Mucosa of descending colon (tissue), 3 donors: ENCODE measurements at regions not wholly inside any gene's neighbourhood (a gene's known extent, or its start where the extent isn't known, plus 50 kb on each side); places are given as distances from the start of the nearest gene placed in this dataset.
"Not testable (repeated sequence)": the region's sequence is repeated elsewhere in the genome, so short reads cannot be mapped to it uniquely, and the experiment has no call there.

Experiments
- ATAC-seq: fragments of 200-7000 bp; cut with Tn5 transposase; one replicate; pipeline ENCODE4 v1.9.1; 2020; ENCODE audit warnings: mild to moderate bottlenecking, moderate library complexity
- DNase-seq, 3 donors: peaks; one replicate each; pipeline ENCODE4 v3.0.0-alpha.2; 2020
- H3K36me3 ChIP-seq: fragments of 200-600 bp; one replicate; pipeline ENCODE4 v1.8.0; 2021; ENCODE audit warnings: low read depth, mild to moderate bottlenecking
- H3K4me1 ChIP-seq: fragments of 200-600 bp; one replicate; pipeline ENCODE4 v1.8.0; 2021; ENCODE audit warnings: low read depth, mild to moderate bottlenecking
- H3K4me3 ChIP-seq: fragments of 200-600 bp; one replicate; pipeline ENCODE4 v1.8.0; 2021; ENCODE audit warnings: mild to moderate bottlenecking
- H3K9me3 ChIP-seq: fragments of 200-600 bp; one replicate; pipeline ENCODE4 v1.8.0; 2021; ENCODE audit warnings: mild to moderate bottlenecking
- intact Hi-C, 2 donors: fragments of 100-400 bp; cut with DNase I in 1 of 2; cut with micrococcal nuclease in 1 of 2; formaldehyde crosslinking; loops; one replicate each; pipeline versions ENCODE4 v1.11.0 to v1.11.1; 2022; cut with DNase I, micrococcal nuclease
- TF ChIP-seq, protein P1 (sequence below): fragments of 200-600 bp; IDR thresholded peaks from one replicate; pipeline ENCODE4 v1.8.0; 2022; ENCODE audit warnings: antibody characterized with exemption, mild to moderate bottlenecking
- donor health status: DM: no; HTN: no; CAD: no; lungs with moderate emphysema.
- donor health status: DM: no; HTN: no; CAD: no.
- donor health status: DM: no; HTN: yes; CAD: no.

DNA sequence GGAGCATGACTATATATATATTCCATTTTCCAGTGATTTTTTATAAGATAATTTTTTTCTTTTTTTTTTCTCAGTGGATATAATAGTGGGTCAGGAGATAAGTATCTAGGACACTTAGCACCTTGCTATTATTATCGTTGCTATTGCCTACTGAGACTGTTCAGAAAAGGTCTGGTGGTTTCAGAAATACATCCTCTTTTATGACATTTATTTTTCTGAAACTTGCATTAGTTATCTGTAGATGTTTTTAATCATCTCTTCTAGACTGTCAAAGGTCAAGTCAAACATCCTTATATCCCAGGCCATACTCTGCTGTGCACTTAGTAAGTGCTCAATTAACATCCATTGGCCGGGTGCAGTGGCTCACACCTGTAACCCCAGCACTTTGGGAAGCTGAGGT is 72.9 kb upstream of the MED14 start:
- ATAC-seq (no peak), DNase-seq (no peak)
- H3K4me1 ChIP-seq: no peaks in the 10 kb centered on the region
- no peaks in the 10 kb centered on the region for H3K9me3 ChIP-seq
- TF ChIP-seq, protein P1, sequence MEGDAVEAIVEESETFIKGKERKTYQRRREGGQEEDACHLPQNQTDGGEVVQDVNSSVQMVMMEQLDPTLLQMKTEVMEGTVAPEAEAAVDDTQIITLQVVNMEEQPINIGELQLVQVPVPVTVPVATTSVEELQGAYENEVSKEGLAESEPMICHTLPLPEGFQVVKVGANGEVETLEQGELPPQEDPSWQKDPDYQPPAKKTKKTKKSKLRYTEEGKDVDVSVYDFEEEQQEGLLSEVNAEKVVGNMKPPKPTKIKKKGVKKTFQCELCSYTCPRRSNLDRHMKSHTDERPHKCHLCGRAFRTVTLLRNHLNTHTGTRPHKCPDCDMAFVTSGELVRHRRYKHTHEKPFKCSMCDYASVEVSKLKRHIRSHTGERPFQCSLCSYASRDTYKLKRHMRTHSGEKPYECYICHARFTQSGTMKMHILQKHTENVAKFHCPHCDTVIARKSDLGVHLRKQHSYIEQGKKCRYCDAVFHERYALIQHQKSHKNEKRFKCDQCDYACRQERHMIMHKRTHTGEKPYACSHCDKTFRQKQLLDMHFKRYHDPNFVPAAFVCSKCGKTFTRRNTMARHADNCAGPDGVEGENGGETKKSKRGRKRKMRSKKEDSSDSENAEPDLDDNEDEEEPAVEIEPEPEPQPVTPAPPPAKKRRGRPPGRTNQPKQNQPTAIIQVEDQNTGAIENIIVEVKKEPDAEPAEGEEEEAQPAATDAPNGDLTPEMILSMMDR: no peak
- intact Hi-C loops: no loop called here
- H3K36me3 ChIP-seq: no peaks in the 10 kb centered on the region
- no peak overlapping the region for H3K4me3 ChIP-seq

DNA sequence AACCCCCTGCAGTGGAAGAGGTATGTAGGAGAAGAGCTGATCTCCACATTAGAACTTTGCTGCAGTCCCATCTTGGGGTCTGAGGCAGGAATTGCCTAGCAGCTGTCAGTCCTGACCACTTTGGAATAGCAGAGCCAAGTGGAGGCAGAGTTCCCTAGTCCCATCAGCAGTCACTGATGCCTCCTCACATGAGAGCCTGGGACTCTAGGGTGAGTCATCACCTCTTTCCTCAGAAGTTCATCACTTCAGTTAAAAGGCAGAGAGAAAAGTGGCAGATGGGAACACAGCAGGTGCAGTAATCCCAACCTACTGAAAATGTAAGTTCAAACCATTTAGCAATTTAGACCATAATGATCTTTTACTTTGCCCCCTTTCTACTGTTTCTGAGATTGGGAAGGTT is 73.9 kb upstream of the MED14 start:
- no peak for ATAC-seq
- Histone ChIP-seq H3K4me1 (no peaks in the 10 kb centered on the region), H3K4me3 (no peak overlapping the region), H3K36me3 (no peaks in the 10 kb centered on the region), H3K9me3 (no peaks in the 10 kb centered on the region)
- TF ChIP-seq, protein P1: no peak
- no peak for DNase-seq
- intact Hi-C loops: no loop called here

DNA sequence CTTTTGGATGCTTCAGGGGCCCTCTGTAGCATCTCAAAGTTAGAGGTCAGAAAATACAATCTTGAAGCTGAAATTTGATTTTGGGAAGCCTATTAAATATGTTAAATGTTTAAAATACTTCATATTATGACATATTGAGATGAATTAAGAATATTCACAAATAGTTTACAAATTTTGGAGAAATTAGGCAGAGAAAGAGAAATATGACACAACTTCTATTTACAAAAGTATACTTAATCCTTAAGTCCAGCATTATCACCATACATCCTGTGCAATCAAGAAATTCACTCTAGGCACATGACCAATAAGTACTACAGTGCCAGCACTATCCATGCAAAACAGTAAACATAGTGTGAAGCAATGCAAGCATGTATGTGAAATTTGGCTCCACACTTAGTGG is 79.7 kb upstream of the MED14 start:
- DNase-seq, H3K4me3 ChIP-seq, H3K36me3 ChIP-seq, intact Hi-C loops, H3K9me3 ChIP-seq, H3K4me1 ChIP-seq, ATAC-seq: not testable (repeated sequence)

DNA sequence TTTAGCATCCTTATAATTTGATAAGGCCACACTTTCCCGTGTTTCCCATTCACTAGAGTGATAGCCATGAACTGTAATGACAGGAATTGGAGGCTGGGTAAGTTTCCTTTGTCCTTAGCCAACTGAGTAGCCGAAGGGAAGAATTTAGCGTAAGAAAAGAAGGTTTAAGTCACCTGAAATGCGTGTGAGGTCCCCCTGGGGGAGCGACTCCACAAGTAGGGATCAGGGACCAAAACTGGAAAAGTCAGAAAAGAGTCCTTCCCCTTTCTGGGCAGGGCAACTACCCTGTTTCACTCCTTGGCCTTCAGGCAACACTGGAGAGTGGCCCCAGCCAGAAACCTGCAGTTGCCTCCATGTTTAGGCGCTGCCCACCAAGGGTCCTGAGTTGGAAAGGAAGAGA is 81.6 kb upstream of the MED14 start:
- ATAC-seq (no peak), DNase-seq (no peak)
- Histone ChIP-seq H3K4me3 (no peak overlapping the region), H3K9me3 (no peaks in the 10 kb centered on the region), H3K36me3 (no peaks in the 10 kb centered on the region), H3K4me1 (no peaks in the 10 kb centered on the region)
- TF ChIP-seq, protein P1: no peak
- intact Hi-C loops: no loop called here

DNA sequence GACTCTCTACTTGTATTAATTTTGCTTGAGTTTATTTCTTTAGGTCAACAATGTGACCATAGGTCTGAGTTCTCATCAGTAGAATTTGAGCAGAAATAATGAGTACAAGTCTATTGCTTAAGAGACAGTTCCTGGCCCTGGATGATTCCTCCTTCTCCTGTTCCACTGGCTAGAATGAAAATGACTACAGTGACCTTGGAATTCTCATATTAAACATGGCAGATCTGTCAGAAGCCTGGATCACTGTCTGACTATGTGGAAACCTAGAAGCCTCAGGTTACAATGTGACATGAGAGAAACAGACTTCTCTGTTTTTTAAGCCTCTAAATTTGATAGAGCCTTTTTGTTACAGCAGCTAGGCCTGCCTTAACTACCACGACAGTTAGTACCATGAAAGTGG is 82.9 kb upstream of the MED14 start:
- intact Hi-C loops: no loop called here

DNA sequence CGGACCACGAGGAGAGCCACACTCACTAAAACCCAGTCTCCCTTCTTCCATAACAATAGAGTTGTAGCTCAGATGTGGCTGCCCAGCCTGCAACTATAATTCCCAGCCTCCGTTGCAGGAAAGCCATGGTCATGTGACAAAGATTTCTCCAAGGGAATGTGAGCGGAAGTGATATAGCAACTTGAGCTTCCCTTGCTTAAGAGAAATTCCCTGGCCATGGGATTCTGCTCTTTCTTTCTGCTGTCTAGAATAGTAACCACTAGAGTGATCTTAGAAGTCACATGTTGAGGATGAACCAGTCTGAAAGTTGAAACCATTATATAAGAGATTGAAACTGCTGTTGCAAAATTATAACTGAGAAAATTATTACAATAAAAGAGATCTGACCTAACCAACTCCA is 86.4 kb upstream of the MED14 start:
- Histone ChIP-seq H3K9me3 (no peaks in the 10 kb centered on the region), H3K4me3 (no peak overlapping the region), H3K4me1 (no peaks in the 10 kb centered on the region), H3K36me3 (no peaks in the 10 kb centered on the region)
- TF ChIP-seq, protein P1: no peak
- ATAC-seq (no peak), DNase-seq (no peak)
- intact Hi-C loops: no loop called here

More for the DNA sequence above, 82.9 kb upstream of the MED14 start:
- Histone ChIP-seq H3K4me1 (no peaks in the 10 kb centered on the region), H3K9me3 (no peaks in the 10 kb centered on the region), H3K4me3 (no peak overlapping the region), H3K36me3 (no peaks in the 10 kb centered on the region)
- TF ChIP-seq, protein P1: no peak
- DNase-seq (no peak), ATAC-seq (no peak)
